GM19239 (cell line): ENCODE measurements at regions not wholly inside any gene's neighbourhood (a gene's known extent, or its start where the extent isn't known, plus 50 kb on each side); places are given as distances from the start of the nearest gene placed in this dataset.
"Not testable (repeated sequence)": the region's sequence is repeated elsewhere in the genome, so short reads cannot be mapped to it uniquely, and the experiment has no call there.

Source experiments
- DNase-seq: peaks from one replicate; pipeline ENCODE4 v3.0.0; 2011; ENCODE audit warnings: low spot score; ENCODE audit not compliant: insufficient read length
- FAIRE-seq: peaks from 2 replicates; lab custom pipeline; 2011; peaks lifted over from hg19 to GRCh38; lab: Jason Lieb, UNC

DNA sequence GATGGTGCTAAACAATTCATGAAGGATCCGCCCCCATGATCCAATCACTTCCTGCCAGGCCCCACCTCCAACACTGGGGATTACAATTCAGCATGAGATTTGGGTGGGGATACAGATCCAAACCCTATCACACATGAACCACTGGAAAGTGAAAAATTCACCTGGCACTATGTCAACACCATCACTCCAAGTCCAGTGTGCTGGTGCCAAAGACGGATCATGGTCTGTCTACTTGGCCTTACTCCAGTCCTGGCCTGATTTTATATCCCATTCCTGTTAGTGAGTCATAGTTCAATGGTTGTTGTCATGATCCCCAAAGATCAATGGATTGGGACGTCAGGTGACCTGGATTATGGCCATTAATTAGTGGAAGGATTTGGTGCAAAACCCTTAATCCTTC, 147.4 kb upstream of the RPS23 start:
- FAIRE-seq, result no peak
- DNase-seq, result no peak

DNA sequence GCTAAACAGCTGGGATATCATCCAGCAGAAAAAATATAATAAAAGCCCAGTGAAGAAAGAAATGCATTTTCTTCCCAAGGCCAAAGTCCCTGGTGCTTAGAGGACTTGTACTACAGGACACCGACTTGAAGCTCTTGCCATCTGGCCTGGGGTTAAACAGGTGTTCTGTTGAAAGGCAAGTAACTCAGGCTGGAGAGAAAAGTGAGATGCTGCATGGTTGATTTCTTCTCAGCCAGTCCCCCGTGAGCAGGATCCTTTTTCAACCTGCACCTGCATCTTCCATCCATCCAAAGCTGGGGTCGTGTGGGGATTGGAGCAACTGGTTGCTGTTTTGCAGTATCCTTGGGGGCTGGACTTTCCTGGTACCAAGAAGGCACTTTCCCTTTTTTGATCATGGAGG, 146.1 kb upstream of the RPS23 start:
- DNase-seq, result no peak
- FAIRE-seq, result no peak

DNA sequence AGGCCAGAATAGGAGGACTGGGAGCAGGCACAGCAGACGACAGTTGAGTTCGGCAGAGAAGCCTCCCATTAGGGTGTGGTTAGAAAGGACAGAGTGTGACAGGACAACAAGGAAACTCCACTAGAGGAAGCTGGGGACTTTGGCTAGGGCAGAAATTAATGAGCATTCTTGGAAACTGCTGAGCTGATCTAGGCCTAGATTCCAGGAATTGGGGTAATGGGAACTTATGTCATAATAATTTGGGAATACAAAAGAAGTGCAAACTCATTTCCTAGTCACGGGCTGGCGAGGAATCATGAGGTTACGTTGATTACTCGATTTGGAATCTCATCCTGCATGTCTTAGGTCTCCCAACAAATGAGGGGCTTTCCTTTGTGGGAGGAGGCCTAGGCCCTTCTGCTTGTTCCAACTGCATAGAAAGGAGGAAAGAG, 144.6 kb upstream of the RPS23 start:
- no peak for FAIRE-seq
- DNase-seq, result no peak

DNA sequence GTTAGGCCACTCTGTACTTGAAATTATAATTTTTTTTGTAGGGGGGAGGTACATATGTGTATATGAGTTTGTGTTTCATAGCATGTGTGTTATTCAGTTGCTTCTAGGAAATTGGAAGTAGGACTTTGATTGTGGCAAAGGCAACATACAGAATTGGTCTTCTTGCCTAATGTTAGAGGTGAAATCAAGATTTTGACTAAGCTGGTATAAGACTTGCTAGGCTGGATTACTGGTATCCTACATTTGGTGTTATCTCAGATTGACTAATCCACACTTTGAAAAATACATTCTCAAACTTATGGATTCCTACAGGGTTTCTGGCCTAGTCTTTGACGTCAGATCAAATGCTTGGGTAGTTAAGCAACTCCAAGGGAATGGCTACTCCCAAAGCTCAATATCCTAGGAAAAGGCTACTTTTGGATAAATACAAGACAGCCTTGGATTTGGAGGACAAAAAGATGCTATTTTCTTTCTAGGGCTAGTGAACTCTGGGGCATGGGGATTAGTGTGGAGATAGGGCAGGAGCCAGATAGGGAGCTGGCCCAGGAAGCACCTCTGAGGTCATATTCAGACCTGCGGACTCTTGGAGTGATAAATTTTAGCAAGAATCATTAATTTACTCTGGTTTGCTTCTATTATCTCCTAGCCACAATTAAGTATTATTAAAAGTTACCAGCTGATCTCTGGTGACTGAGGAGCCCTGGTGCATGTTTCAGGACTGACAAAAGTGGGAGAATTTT, 144.0 kb upstream of the RPS23 start:
- DNase-seq (no peak), FAIRE-seq (no peak)

DNA sequence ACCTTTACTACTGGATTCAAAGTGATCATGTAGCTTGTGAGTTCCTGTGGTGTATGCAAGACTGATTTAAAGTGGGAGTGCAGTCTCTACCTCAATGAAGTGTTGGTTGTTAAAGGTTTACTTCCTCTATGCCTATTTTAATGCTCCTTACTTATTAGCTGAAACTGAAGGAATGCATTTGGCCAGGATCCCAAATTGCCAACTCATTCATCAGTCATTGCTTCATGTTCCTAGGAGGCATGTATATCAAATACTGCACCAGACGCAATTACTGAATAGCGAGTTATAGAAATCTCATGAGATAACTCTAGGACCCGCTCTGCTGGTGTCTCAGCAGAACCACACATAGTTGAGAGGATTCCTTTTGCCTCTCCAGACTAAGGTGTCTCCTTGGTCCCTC, 143.0 kb upstream of the RPS23 start:
- DNase-seq (no peak), FAIRE-seq (no peak)

DNA sequence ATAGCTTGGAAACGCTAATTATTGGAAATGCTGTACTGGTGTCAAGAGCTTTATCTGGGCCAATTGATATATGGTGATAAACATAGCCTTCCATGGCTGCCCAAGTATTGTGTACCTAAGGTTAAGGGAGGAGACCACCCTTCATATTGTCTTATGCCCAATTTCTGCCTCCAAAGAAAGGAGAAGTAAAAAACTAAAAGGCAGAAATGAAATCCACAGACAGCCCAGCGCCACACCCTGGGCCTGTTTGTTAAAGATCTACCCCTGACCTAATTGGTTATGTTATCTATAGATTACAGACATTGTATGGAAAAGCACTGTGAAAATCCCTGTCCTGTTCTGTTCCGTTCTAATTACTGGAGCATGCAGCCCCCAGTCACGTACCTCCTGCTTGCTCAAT, 142.4 kb upstream of the RPS23 start:
- not testable (repeated sequence) for FAIRE-seq, DNase-seq

DNA sequence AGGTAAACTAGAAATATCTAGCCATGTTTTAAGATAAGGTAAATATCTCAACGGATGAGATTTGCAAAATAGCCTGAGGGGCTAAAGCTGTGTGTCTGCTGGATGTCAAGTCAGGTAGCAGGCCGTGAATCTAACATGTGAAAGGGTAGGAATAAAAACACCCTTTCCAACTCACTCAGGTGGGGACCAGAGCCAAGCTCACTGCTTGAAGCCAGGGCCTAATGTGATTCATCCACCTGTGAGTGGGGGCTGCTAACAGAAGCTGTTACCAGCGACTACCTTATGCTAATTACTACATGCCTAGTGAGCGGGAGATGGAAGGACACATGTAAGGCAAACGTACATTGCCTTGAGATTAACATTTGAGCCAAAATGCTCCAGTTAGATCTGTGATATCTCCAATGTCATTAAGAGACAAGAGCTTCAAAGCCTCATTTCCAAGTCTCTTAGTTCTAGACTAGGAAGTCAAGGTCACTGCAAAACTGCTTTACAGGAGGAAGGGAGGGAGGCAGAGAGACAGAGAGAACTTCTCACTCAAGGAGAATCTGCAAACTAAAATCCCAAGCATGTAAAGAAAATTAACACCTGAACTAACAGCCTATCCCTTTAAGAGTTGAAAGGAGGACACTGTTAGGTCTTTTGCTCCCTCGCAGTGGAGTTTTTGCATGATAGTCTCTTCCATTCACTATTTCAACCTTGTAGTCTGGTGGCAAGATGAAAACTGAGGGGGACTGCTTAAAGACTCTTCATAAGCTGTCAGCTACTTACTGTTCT, 141.6 kb upstream of the RPS23 start:
- no peak for FAIRE-seq
- DNase-seq, result no peak

DNA sequence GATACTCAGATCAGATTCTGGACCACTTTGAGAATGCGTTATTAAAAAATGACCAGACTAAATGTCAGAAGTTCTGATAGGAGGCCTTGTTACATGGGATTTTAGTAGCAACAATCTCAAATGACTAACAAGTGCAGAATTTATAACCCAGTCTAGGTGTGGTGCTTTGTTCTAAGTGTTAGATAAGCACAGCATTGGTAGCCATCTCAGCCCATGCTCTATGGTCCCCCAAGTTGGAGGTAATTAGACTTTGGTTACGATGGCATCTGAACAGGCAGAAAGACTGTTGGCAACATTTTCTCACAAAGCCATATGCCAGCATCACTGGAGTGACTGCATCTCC, 140.4 kb upstream of the RPS23 start:
- no peak for FAIRE-seq
- no peak for DNase-seq

DNA sequence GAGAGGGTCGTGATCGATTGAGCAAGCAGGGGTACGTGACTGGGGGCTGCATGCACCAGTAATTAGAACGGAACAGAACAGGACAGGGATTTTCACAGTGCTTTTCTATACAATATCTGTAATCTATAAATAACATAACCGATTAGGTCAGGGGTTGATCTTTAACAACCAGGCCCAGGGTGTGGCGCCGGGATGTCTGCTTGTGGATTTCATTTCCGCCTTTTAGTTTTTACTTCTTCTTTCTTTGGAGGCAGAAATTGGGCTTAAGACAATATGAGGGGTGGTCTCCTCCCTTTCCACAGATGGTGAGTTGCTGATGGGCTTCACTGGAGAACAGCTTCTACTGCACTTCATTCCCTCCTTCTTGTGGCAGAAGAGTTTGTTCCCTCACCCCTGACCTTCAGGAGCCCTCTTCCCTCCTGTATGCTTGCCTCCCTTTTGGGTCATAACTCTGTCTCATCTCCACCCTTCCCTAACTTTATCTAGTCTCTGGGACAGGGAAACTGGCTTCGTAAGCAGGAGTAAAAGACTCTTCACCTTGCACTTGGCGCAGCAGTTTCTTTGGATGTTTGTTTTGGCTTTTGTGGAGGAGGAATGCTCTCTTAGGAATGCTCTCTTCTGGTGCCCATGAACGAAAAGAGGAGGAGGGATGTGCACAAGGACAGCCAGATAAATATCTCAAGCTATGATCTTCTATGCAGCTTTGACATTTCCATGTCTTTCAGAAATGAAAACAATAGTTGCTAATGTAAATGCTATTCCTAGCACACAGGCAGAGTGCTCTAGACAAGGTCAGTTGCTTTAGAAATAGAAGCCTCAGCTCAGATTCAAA, 139.8 kb upstream of the RPS23 start:
- FAIRE-seq (no peak), DNase-seq (no peak)

DNA sequence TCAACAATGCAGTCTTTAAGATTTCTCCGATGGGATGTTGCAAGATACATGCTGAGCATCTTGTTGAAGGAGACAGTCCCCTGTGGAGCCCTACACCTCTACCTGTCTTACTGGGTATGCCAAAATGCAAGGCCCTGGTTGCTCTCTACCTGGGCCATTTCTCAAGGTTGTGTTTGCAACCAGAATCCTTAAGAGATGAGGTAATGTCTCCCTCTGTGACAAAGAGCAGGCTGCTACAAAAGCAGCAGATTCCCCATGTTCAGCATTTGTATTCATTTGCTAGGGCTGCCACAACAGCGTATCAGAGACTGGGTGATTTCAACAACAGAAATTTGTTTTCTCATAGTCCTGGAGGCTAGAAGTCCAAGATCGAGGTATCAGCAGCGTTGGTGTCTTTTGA, 138.4 kb upstream of the RPS23 start:
- no peak for DNase-seq
- no peak for FAIRE-seq

DNA sequence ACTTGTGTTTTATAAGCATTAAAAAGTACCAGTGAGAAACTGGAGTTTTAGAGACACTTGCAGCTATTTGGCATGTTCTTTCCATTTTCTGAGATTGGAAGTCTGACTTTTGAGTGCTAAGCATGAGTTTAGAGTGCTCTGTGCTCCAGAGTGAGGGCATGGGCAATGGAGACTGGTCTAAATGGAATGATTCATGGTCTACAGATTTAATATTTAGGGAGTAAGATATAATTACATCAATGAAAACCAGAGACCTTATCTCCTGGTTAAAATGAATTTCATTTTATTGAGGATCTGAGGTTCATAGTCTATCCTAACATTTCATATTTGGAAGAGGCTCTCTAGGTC, 135.9 kb upstream of the RPS23 start:
- no peak for DNase-seq
- FAIRE-seq, result no peak

DNA sequence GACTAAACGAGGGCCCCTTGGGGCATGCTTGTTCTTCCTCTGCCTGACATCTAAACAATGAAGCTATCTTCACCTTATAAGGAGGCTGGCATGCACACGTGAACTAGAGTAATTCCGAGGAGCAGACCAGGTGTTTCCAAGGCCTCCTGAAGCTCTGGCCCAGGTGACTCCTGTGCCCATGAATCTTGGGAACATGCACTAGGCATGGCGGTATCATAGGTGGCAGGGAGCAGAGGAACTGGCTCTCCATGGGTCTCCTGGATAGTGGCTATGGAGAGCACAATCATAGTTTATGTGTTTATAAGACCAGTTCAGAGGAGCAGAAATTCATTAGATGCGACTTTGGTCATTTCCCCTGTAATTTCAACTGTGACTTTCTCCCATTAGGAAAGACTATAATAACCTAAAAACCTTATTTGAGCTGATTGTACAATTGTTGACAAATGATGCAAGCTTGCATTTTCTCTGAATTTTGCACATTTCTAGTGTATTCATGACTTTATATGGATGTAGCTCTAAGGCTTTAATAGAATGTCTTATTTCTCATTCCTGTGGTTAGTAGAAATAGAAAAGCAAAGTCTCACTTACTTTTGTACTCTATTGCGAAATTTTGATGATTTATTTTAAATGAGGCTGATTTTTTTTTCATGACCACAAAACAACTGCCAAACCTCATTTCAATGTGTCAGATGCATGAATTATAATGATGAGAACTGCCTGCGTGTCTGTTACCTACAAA, 135.3 kb upstream of the RPS23 start:
- DNase-seq, result no peak
- FAIRE-seq, result no peak

DNA sequence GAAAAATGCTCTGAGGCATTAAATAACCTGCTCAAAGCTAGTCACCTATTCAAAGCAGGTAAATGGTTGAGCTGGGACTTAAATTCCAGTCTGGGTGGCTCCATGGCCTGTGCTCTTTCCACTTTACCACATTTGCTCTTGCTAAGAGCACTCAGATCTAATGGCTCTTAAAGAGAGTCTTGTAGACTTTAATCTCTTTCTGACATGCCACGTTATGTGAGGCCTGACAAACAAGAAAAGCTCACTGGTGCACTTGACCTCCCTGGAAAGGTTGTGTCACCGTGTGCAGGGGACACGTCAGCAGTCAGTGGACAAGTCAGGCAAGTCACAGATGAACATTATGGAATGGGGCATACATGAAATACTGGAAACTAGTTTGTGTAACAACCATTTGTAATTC, 129.9 kb upstream of the RPS23 start:
- no peak for FAIRE-seq
- no peak for DNase-seq

DNA sequence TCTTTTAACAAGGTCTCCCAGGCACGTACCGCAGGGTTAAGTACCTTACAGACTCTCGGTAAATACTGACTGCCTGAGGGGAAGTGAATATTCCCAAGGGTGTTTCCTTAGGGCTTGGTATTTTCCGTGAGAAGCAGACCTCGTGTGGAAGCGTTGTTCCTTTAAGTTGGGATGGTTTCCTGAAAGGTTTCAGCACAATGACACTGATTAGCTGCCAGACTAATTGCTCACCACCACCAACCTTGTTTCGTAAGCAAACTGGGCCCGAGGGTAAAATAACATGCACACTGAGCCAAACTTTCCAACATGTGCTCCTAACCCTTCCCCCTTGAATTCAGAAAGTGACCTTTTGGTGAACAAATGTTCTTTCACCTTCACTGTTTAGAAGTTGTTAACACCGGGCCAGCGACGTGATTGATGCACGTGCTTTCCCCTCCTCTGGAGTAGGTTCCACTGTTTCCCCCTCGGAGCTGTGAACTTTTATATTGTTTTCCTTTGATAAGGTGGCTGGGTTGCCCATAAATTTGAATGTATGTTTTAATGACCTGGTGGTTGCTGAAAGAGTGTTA, 128.1 kb upstream of the RPS23 start:
- no peak for FAIRE-seq
- no peak for DNase-seq

DNA sequence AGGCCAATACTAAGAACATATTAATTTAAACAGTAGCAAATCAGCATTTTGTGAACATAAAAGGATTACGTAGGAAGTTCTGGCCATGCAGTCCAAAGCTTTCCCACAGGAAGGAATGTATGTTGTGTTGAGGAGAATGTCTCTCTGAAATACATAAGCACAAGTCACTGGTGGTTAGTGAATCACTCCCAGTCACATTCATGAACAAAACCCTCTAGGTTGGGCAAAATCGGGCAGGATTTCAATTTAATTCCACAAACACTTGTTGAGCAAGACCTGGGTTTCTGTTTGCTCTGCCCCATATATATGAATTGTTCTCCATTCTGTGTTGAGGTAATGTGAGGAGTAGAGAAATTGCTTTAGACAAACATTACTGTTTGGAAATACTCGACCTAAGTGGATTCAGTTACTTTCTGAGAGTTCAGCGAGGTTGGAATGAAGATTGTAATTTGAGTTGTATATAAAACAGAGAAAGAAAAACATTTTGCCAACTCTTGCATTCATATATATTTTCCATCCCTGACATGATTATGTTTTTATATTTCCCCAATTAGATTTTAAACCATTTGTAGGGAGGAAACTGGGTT, 127.6 kb upstream of the RPS23 start:
- FAIRE-seq (no peak), DNase-seq (no peak)

DNA sequence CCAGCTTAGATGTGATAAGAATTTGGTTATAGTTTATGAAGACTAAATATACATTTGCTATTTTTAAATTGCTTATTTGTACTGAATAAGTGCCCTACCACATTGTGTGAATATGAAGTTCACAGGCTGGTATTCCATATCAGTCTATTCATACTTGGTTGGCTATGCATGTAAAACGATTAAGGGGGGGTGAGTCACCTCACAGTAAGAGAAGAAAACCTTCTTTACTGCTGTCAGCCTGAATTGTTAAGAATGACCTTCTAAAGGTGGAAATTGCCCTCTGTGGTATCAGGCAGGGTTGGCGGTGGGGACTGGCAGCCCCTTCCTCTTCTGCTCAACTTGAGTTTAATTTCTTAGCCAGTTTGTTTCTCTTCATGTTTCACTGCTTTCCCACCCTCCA, 127.0 kb upstream of the RPS23 start:
- FAIRE-seq, result no peak
- no peak for DNase-seq

DNA sequence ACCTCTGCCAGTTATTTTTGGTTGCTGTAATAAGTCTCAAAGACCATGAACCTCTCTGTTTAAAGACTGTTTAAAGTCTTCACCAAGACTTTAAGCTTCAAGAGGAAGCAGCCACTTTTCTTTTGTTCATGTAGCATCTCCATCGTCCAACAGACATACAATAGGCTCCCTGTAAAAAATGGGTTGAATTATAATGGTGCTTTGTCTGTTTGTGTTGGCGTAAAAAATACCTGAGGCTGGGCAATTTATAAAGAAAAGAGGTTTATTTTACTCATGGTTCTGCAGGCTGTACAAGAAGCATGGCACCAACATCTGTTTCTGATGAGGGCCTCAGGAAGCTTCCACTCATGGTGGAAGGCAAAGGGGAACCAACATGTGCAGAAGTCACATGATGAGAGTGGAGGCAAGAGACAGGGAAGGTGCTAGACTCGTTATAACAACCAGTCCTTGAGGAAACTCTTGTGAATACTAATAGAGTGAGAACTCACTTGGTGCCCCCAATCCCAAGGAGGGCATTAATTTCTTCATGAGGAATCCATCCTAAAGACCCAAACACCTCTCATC, 126.3 kb upstream of the RPS23 start:
- no peak for DNase-seq

DNA sequence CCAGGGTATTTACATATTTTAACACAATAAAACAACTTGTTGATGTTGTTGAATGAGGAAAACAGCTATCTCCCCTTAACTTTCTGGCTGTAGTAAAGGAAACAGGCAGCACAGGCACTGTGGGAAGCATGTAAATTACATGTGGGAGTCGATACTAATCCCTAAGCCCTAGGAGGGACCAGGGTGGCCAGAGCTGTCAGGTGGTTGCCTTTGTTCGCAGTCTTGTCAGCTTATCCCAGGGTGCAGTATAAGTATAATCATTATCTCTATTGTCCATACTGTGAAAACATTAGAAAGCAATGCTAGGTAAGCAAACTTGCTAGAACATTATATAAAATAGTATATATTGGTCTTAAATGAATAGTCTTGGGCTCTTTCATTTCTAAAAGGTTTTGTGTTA, 125.6 kb upstream of the RPS23 start:
- FAIRE-seq (no peak), DNase-seq (no peak)

More for the DNA sequence above, 126.3 kb upstream of the RPS23 start:
- FAIRE-seq, result no peak

DNA sequence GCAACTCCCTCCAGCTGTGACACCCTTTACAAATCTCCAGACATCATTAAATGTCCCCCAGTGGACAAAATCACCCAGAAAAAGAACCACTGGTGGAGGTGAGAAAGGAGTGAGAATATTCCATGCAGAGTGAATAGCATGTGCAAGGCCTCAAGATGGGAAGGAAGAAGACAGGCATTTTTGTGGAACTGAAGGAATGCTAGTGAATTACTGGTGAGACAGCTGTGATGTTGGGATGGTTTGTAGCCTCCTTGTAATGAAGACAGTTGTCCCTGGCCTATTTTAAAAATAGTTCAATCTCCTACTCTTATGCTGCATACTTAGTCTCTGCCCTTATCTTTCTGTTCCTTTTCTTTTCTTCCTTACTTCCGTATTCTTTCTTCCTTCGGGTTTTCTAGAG, 124.9 kb upstream of the RPS23 start:
- DNase-seq (no peak), FAIRE-seq (no peak)

DNA sequence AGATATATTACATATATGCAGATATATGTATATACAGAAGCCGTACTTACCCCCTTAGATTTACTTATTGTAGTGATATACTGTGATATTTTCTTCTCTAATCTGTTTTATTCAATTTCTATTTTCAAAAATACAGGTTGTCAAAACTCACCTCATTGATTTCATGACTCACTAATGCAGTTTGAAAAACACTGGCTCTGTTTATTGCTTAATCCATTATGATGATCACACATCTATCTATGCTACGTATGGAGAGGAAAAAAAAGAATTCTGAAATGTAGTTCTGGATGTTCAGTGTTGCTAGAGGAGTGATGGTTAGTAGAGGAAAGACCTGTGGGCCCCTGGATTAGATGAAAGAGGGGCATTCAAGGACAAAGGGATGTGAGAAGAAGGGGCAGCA, 121.0 kb upstream of the RPS23 start:
- FAIRE-seq (no peak), DNase-seq (no peak)
